ENCODE measurements at regions not wholly inside any gene's neighbourhood (a gene's known extent, or its start where the extent isn't known, plus 50 kb on each side); places are given as distances from the start of the nearest gene placed in this dataset.

GRCh38 chrX:43564953-43565352 is 91.1 kb upstream of the MAOA start:
- TF ChIP-seq KLF16 (tag by site-specific recombination; IDR thresholded peaks at IDR 0.05) (no peak), ZNF24 (tag by site-specific recombination; IDR thresholded peaks at IDR 0.05) (no peak), CTCF (tag by site-specific recombination; IDR thresholded peaks at IDR 0.05) (no peak), ZNF624 (tag by site-specific recombination; IDR thresholded peaks at IDR 0.05) (no peak), REST (tag by site-specific recombination; IDR thresholded peaks at IDR 0.05) (no peak), BCL11A (tag by site-specific recombination; IDR thresholded peaks at IDR 0.05; ENCODE audit: low read depth) (no peak), SP2 (tag by site-specific recombination; IDR thresholded peaks at IDR 0.05) (no peak), ZNF140 (tag by site-specific recombination; IDR thresholded peaks at IDR 0.05) (no peak)
